Chondrocyte (in vitro differentiated cells): ENCODE measurements at regions not wholly inside any gene's neighbourhood (a gene's known extent, or its start where the extent isn't known, plus 50 kb on each side); places are given as distances from the start of the nearest gene placed in this dataset.
A peak's percentile ranks its signal among the peaks of the same experiment; 100 is the strongest.
"Not testable (repeated sequence)": the region's sequence is repeated elsewhere in the genome, so short reads cannot be mapped to it uniquely, and the experiment has no call there.

ENCODE experiments used
- DNase-seq: peaks from one replicate; pipeline ENCODE4 v3.0.0; 2021; ENCODE audit warnings: mixed read lengths, low spot score
- H3K27ac Mint-ChIP-seq: one replicate; pipeline ENCODE4 v1.8.0; 2021; ENCODE audit warnings: mild to moderate bottlenecking, moderate library complexity, mixed read lengths; ENCODE audit not compliant: unreplicated experiment
- H3K27me3 Mint-ChIP-seq: 2 replicates; pipeline ENCODE4 v1.8.0; 2021; ENCODE audit warnings: low read depth, mixed read lengths
- H3K36me3 Mint-ChIP-seq: 2 replicates; pipeline ENCODE4 v1.8.0; 2021; ENCODE audit warnings: low read depth, mixed read lengths
- H3K4me1 Mint-ChIP-seq: 2 replicates; pipeline ENCODE4 v1.8.0; 2021; ENCODE audit warnings: low read depth, mild to moderate bottlenecking, mixed read lengths
- H3K4me3 Mint-ChIP-seq: one replicate; pipeline ENCODE4 v1.8.0; 2021; ENCODE audit warnings: mild to moderate bottlenecking, moderate library complexity, mixed read lengths; ENCODE audit not compliant: unreplicated experiment
- H3K9me3 Mint-ChIP-seq: 2 replicates; pipeline ENCODE4 v1.8.0; 2021; ENCODE audit warnings: low read depth, mixed read lengths
- TF ChIP-seq, protein P1 (sequence below): fragments of 200-600 bp; sonication (generic); IDR thresholded peaks from 2 replicates; pipeline ENCODE4 v1.5.0; 2021; ENCODE audit warnings: antibody characterized with exemption, mild to moderate bottlenecking, moderate library complexity

DNA sequence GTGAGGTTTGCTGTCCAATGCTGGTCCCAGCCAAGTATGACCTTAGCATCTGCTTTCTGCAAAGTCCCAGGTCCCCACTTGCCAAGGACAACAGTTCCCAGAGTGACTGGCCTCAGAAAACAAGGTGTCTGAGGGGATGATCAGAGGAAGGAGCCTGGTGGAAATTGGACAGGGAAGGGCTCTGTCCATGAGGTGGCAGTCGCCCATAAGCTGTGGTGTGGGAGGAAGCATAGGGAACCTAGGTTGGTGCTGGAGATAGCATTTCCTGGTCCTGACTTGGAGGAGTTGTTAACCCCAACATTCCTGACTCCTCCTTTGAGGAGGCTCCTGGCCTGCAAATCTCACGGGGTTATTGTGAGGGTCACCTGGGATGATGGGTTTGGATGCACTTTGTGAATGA, 77.8 kb downstream of the LIMS4 start:
- DNase-seq, H3K4me1 Mint-ChIP-seq, H3K27ac Mint-ChIP-seq, H3K9me3 Mint-ChIP-seq, H3K36me3 Mint-ChIP-seq, H3K27me3 Mint-ChIP-seq, H3K4me3 Mint-ChIP-seq: not testable (repeated sequence)

DNA sequence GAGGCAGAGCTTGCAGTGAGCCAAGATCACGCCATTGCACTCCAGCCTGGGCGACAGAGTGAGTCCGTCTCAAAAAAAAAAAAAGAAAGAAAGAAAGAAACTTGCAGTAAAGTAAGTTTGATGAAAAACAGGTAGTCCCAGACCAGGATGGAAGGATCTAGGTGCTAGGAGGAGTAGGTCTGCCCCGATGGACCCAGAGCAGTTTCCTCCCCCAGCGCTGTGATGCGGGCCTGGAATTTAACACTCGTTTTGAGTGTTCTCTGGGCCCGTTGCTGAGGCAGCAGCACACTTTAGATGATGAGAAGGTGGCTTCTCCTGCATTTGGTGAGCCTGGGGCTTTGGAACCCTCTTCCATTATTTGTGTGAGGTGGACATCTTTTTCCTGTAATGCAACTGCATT, 80.2 kb downstream of the LIMS4 start:
- not testable (repeated sequence) for H3K4me3 Mint-ChIP-seq, H3K4me1 Mint-ChIP-seq, H3K27ac Mint-ChIP-seq, H3K36me3 Mint-ChIP-seq, H3K9me3 Mint-ChIP-seq, H3K27me3 Mint-ChIP-seq
- peak; percentile 39 for DNase-seq

DNA sequence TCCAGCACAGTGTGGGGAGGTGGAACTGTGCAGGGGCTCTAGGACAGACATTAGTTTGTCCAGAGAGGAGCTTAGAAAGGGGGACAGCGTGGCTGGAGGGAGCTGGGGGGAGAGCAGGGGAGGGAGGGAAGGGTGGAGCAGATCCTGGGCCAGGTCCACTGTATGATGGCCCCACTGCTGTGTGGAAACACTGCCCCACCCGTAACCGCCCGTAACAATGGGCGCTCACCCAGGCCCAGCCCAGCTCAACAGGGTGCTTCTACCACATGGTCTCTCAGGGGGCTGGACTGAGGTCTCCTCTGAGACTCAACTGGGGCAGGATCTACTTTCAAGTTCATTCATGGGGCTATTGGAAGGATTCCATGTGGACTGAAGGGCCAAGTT, 81.6 kb downstream of the LIMS4 start:
- DNase-seq, result peak; percentile 6
- not testable (repeated sequence) for H3K36me3 Mint-ChIP-seq, H3K27ac Mint-ChIP-seq, H3K4me1 Mint-ChIP-seq, H3K4me3 Mint-ChIP-seq, H3K9me3 Mint-ChIP-seq, H3K27me3 Mint-ChIP-seq

DNA sequence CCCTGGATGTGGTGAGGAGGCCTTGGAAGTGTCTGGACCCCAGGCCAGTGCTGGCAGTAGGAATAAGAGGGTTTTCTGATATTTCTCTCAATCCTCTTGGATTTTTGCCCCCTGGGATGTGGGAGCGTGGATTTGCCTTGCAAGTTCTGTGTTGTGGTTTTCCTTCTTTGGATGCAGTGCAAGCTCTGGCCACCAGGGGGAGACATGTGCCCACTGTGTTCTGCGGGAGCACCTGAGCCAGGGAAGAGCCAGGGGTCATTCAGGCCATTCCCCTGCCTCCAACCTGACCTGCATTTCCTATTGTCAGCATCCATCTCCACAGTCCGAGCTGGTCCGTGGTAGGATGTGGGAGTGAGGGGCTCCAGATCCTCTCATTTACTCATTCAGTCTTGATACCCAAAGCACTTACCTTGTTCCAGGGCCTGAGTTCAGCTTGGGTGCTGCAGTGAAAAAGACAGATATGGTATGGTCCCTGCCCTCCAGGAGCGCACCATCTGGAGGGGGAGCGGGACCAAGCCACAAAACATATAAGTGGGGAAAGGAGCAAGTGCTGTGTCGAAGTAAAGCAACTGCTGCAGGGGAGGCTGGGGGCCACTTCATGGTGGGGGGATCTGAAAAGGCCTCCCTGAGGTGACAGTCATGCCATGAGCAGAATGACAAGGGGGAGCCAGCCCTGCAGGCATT, 82.1 kb downstream of the LIMS4 start:
- peak; percentile 20 for DNase-seq
- H3K27ac Mint-ChIP-seq, H3K4me3 Mint-ChIP-seq, H3K36me3 Mint-ChIP-seq, H3K4me1 Mint-ChIP-seq, H3K27me3 Mint-ChIP-seq, H3K9me3 Mint-ChIP-seq: not testable (repeated sequence)
- TF ChIP-seq, protein P1, sequence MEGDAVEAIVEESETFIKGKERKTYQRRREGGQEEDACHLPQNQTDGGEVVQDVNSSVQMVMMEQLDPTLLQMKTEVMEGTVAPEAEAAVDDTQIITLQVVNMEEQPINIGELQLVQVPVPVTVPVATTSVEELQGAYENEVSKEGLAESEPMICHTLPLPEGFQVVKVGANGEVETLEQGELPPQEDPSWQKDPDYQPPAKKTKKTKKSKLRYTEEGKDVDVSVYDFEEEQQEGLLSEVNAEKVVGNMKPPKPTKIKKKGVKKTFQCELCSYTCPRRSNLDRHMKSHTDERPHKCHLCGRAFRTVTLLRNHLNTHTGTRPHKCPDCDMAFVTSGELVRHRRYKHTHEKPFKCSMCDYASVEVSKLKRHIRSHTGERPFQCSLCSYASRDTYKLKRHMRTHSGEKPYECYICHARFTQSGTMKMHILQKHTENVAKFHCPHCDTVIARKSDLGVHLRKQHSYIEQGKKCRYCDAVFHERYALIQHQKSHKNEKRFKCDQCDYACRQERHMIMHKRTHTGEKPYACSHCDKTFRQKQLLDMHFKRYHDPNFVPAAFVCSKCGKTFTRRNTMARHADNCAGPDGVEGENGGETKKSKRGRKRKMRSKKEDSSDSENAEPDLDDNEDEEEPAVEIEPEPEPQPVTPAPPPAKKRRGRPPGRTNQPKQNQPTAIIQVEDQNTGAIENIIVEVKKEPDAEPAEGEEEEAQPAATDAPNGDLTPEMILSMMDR, result peak; percentile 51

DNA sequence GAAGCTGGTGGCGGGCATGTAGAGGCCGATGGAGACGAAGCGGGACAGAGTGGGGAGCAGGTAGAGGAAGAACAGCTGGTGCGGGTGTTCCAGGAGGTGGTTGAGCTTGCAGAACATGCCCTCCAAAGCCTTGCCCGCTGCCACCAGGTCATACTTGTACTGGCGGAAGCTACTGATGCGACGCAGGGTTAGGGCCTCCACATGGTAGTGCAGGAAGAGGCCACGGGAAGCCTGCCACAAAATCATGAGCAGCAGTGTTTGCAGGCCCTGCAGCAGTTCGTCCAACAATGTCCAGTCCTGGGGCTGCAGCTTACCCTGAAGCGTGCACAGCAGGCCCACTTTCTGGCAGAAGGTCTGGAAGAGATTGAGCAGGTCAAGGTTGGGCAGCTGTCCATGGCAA, 85.6 kb downstream of the LIMS4 start:
- peak; percentile 48 for DNase-seq
- not testable (repeated sequence) for H3K4me3 Mint-ChIP-seq, H3K36me3 Mint-ChIP-seq, H3K27me3 Mint-ChIP-seq, H3K4me1 Mint-ChIP-seq, H3K27ac Mint-ChIP-seq, H3K9me3 Mint-ChIP-seq

DNA sequence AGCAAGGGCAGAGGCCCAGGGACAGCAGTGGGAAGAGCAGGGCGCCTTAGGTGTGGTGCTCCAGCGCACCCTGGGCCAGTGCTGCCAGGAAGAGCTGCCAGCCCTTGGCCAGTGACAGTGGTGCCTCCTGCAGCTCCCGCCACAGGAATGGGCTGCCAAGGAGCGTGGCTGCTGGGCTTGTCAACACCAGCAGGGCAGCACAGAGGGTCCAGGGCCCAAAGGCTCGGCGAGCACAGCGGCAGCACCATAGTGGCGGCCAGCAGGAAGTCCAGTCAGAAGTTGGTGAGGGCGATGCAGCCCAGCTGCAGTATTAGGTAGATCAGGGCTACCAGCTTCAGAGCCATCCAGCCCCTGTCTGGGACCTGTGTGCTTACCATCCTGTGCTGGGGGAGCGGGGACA, 86.1 kb downstream of the LIMS4 start:
- not testable (repeated sequence) for H3K36me3 Mint-ChIP-seq, H3K4me3 Mint-ChIP-seq, H3K9me3 Mint-ChIP-seq, H3K27ac Mint-ChIP-seq, H3K27me3 Mint-ChIP-seq, H3K4me1 Mint-ChIP-seq
- DNase-seq, result peak; percentile 84

DNA sequence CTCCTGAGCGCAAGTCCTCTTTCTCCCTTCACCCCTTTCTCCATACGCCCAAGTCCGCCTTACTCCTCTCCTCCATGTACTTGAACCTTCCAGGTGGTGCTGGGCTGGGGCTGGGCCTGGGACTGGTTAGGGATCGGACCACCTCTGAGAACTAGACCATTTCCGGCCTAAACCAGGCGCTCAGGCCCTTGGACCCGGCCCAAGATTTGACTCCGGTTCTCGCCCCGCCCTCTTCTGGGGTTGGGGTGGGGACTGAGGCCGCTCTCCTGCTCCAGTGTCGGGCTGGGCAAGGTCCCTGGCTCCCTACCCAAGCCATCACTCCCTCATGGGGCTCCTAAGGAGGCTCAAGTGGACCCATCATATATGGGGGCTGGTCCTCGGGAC, 87.9 kb downstream of the LIMS4 start:
- not testable (repeated sequence) for H3K4me1 Mint-ChIP-seq, H3K9me3 Mint-ChIP-seq, DNase-seq, H3K27me3 Mint-ChIP-seq, H3K4me3 Mint-ChIP-seq, H3K36me3 Mint-ChIP-seq, H3K27ac Mint-ChIP-seq

DNA sequence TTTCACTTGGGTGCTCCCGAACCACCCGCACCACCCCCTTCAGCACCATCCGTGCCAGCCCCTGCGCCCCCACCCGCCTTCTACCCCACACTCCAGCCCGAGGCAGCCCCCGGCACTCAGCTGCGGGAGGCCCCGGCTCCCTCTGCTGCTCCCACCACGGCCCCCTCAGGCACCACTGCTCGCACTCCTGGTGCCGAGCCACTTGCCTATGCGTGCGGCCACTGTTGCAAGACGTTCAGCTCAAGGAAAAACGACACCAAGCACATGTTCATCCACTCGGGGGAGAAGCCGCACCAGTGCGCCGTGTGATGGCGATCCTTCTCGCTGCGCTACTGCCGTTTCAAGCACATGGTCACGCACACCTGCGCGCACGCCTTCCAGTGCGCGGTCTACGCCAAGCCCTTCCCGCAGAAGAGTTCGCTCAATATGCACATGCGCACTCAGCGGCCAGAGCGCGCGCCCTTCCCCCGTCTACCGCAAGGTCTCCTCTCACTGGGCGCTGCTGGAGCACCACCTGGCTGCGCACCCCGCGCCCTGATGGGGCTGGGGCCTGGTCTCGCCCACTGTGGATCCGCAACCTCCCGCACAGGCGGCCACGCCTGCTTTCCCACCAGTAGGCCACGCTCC, 88.4 kb downstream of the LIMS4 start:
- not testable (repeated sequence) for H3K4me1 Mint-ChIP-seq, H3K27me3 Mint-ChIP-seq, H3K27ac Mint-ChIP-seq, H3K4me3 Mint-ChIP-seq, H3K9me3 Mint-ChIP-seq, DNase-seq, H3K36me3 Mint-ChIP-seq

DNA sequence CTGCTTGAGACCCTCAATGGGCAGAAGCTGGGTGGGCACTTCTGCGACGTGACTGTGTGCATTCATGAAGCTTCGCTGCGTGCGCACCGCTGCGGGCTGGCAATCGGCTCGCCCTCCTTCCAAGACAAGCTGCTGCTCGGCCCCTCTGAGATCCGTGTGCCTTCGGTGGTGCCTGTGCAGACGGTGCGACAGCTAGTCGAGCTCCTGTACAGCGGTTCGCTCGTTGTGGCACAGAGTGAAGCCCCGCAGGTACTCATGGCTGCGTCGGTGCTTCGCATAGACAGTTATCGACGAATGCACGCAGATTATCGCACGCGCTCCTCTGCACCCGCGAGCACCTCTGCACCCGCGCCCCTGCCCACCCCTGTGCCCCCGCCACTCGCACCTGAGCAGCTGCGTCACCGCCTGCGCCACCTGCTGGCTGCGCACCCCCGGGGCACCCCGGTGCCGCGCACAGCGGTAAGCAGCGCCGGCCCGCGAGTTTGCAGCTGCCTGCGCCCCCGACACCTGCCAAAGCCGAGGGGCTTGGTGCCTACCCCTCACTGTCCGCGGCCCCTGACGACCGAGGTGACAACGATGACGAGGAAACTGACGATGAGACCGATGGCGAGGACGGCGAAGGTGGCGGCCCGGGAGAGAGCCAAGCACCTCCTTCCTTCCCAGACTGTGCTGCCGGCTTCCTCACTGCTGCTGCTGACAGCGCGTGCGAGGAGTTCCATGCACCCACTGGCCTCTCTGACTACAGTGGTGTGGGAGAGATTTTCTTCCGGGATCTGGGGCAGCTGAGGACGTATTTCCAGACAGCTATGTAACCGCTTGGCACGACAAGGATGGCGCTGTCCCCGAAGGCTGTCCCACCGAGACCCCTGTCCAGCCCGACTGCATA, 89.2 kb downstream of the LIMS4 start:
- H3K27me3 Mint-ChIP-seq, H3K9me3 Mint-ChIP-seq, H3K4me1 Mint-ChIP-seq, H3K4me3 Mint-ChIP-seq, H3K36me3 Mint-ChIP-seq, H3K27ac Mint-ChIP-seq, DNase-seq: not testable (repeated sequence)

DNA sequence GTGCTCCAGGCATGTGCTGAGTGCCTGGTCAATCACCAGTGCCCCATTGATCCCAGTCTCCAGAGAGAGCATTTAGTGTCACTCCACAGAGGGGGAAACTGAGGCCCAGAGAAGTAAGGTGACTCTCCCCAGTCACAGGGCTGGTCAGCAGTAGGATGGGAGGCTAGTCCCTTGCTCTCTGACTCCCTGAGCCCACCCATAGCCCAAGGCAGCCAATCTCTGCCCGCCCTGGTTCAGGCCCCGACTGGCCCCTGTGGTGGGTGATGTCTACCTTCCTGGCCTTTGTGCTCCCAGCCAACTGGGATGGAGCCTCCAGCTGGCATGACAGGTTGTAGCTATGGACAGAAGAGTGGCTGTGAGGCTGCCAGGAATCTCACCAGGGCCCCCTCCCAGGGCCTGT, 99.1 kb downstream of the LIMS4 start:
- not testable (repeated sequence) for H3K4me3 Mint-ChIP-seq, H3K4me1 Mint-ChIP-seq
- DNase-seq, result peak; percentile 62

DNA sequence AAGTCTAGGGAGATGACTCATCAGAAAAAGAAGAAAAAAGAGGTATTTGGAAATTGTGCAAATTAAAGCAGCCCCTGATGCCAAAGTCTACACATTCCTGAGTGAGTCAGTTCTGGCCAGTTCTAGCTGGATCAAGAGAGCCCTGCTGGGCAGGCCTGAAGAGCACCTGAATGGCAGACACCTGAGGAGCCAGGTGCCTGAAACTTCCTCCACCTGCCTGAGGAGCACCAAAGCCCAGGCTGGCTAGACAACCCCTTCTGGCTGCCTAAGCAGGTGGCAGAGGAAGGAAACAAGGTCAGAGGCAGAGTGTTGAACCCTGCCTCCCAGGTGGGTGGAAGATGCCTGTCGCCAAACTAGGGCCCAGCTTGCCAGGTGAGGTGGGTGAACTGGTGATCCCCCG, 101.0 kb downstream of the LIMS4 start:
- not testable (repeated sequence) for H3K27me3 Mint-ChIP-seq, H3K9me3 Mint-ChIP-seq, H3K36me3 Mint-ChIP-seq, H3K4me3 Mint-ChIP-seq, H3K4me1 Mint-ChIP-seq
- peak overlapping the region; percentile 74 for H3K27ac Mint-ChIP-seq
- DNase-seq, result peak; percentile 26

More for the DNA sequence above, 99.1 kb downstream of the LIMS4 start:
- not testable (repeated sequence) for H3K27me3 Mint-ChIP-seq, H3K9me3 Mint-ChIP-seq, H3K36me3 Mint-ChIP-seq, H3K27ac Mint-ChIP-seq

DNA sequence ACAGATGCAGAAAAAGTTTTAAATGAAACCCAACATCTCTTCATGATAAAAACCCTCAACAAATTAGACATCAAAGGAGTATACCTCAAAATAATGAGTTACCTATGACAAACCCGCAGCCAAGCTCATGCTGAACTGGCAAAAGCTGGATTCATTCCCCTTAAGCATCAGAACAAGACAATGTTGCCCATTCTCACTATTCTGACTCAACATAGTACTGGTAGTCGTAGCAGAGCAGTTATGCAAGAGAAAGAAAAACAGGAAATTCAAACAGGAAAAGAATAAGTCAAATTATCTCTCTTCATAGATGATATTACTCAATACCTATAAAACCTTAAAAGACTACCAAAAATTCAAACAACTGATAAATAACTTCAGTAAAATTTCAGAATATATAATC, 115.0 kb downstream of the LIMS4 start:
- not testable (repeated sequence) for H3K4me1 Mint-ChIP-seq, H3K9me3 Mint-ChIP-seq, H3K4me3 Mint-ChIP-seq, H3K36me3 Mint-ChIP-seq, DNase-seq, H3K27ac Mint-ChIP-seq, H3K27me3 Mint-ChIP-seq
